DMS114 treated with DMSO at 0.1 percent for 48 hours (cell line): ENCODE measurements at regions not wholly inside any gene's neighbourhood (a gene's known extent, or its start where the extent isn't known, plus 50 kb on each side); places are given as distances from the start of the nearest gene placed in this dataset.
A peak's percentile ranks its signal among the peaks of the same experiment; 100 is the strongest.
"Not testable (repeated sequence)": the region's sequence is repeated elsewhere in the genome, so short reads cannot be mapped to it uniquely, and the experiment has no call there.

Experiments
- DNase-seq: peaks from one replicate; lab custom pipeline; 2025; ENCODE audit not compliant: unreplicated experiment; lab: John Stamatoyannopoulos, UW

DNA sequence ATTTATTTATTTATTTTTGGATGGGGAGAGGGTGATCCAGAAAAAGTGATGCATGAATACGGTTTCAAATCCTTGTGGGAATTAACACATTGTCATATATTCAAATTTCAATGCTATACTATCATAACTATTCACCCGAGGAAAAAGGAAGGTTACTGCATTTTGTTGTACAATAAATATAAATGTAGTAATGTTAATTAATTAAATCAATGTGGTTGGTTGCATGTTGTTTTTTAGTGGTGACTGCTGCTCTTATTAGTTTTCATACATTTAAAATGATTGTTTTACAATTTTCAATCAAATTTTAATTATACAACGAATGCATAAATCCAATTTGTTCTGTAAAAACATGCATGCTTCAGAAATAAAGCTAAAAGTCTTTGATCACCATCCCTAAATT, 180.5 kb downstream of the ZFP64 start:
- DNase-seq: no peak

DNA sequence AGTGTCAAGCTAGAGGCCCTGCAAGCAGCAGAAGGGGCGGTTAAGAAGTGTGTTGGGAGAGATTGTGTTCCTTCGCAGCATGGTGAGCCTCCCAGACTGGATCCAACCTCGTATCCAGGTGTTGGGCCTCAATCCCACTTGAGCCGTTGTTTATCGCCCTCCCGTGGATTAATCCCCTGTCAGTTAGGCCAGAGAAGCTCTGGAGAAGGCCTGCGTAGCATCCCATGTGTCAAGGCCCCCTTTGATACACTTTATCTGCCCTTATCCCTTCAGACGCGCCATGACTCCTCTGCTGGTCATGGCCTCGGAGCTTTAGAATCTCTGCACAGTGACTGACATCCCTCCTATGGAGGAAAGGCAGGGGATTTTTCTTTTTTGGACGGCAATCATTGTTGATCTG, 181.0 kb downstream of the ZFP64 start:
- DNase-seq: no peak

DNA sequence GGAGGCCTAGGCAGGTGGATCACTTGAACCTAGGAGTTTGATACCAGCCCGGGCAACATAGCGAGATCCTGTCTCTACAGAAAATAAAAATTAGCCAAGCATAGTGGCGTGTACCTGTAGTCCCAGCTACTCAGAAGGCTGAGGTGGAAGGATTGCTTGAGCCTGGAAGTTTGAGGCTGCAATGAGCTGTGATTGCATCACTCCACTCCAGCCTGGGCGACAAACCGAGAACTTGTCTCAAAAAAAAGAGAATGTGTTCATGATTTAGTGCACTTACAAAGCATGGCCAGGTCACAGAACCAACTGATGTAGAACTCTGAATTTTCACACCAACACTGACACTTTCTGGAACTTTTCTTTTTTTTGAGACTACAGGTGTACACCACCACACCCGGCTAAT, 182.7 kb downstream of the ZFP64 start:
- no peak for DNase-seq

DNA sequence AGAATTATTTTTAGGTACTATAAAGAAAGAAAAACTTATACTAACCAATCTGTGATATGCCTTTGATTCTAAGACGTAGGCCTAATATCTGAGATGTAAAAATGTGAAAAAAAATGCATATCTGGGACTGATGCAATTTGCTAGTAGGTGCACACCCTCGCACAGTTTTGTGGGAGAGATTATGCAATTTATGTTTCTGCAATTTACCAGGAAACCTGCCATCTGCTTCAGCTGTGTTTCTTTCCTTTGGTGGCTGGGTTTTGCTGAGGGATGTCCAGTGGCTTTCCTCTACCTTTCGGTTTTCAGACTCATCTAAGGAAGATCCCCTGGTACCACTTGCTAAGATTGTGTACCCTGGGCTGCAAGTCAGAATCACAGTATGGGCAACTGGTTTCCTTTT, 186.9 kb downstream of the ZFP64 start:
- no peak for DNase-seq

DNA sequence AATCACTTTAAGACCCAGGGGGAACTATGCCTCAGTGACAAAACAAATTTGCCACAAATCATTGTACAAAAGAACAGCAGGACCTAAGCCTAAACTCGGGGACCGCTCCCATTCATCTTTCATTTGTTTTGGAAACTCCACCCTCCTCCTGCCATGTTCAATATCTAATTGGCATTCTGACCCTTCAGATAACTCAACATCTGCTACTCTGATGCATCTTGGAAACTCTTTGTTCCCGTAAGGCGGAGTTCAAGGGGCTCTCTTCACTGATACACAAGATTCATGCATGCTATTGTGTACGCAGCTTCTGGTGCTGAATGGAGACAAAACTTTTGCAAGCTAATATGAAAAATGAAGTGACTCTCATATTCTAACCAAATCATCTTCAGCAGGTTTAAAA, 187.6 kb downstream of the ZFP64 start:
- DNase-seq: peak; percentile 95

DNA sequence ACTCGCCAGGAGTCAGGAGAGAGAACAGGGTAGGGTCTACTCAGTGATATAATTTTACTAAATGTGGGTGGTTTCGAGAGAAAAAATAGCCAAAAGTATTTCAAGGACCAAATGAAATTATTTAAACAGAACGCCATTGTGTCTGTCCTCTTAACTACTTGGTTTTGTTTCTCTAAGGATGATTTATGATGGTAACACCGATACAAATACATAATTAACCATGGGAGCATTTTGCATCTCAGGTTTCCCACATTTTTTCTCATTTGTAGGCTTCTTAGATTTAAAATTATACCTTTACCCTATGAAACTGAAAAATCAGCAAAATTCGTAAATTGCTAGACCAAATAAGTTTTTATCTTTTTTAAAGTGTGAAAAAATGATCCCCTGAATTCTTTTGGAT, 188.2 kb downstream of the ZFP64 start:
- DNase-seq: no peak

DNA sequence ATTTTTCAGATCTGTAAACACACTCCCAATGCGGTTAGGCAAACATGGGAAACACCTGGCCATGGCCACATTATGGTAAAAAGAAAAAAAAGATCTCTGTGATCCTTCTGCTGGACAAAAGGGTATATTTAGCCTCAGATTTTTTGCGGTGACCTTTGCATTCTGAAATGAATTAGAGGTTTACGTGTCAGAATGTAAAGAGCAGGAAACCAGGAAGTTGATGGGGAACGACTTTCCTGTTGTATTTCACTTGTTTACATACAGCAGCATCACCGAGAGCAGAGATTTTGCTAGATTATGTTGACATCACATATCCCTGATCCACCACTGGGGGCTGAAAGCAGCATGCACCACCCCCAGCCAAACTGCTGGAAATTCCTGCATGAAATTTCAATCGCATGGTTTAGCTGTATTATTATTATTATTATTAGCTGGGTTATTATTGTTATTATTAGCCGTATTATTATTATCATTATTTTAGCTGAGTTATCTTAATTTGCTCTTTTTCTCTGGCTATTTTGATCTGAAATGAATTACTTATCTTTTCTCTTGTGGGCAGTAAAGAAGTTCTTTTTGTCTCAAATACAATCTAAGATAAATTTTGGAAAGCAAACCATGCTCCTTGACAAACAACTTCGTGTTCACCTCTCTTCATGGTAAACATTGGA, 189.4 kb downstream of the ZFP64 start:
- peak; percentile 99 for DNase-seq

DNA sequence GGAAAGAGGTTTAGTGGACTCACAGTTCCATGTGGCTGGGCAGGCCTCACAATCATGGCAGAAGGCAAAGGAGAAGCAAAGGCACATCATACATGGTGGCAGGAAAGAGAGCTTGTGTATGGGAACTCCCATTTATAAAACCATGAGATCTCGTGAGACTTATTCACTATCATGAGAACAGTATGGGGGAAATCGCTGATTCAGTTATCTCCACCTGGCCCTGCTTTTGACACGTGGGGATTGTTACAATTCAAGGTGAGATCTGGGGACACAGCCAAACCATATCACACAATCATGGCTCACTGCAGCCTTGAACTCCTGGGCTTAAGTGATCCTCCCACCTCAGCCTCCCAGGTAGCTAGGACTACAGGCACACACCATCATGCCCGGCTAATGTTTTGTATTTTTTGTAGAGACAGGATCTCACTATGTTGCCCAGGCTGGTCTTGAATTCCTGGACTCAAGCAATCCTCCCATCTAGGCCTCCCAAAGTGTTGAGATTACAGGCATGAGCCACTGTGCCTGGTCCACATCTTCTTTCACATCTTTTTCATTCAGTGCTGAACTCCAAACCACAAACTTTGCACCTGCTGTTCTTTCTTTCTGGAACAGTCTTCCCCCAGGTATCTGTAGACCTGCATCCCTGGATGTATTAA, 194.2 kb downstream of the ZFP64 start:
- DNase-seq: not testable (repeated sequence)

DNA sequence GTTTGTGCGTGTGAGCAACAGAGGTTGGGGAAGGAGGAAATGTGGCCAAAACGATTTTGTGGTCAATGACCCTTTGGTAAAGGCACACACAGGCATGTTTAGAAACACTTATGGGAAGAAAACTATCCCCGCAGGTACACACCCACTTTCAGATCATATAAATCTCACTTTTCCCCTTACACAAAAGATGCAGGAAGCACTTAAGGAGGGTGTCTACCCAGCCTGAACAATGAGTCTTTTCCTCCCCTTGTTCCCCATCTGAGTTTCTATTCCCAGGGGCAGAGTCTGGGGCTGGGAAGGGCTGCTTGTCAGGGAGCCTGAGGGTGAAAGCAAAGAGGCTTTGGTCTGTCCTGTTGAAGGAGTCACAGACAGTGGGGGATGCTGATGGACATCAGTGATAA, 193.2 kb upstream of the SALL4 start:
- DNase-seq: no peak

DNA sequence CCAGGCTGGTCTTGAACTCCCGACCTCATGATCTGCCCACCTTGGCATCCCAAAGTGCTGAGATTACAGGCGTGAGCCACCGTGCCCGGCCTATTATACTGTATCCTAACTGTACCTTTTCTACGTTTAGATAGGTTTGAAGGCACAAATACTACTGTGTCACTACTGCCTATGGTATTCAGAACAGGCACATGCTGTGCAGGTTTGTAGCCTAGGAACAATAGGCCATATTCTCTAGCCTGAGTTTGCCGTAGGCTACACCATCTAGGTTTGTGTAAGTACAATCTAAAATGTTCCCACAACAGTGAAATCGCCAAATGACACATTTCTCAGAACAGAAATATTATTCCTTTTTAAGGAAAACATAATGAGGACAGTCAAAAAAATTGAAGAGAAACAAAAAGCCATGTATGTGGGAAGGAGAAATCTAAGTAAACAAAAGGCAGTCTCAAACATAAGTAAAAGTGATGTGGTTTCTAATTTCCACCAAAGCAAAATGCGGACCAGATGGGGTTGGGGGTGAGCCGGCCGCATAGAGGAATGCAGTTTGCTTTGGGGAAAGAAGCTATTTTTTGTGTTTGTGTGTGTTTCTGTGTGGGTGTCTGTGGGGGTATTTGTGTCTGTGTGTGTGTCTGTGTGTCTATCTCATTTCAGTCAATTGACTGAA, 192.6 kb upstream of the SALL4 start:
- DNase-seq: no peak

DNA sequence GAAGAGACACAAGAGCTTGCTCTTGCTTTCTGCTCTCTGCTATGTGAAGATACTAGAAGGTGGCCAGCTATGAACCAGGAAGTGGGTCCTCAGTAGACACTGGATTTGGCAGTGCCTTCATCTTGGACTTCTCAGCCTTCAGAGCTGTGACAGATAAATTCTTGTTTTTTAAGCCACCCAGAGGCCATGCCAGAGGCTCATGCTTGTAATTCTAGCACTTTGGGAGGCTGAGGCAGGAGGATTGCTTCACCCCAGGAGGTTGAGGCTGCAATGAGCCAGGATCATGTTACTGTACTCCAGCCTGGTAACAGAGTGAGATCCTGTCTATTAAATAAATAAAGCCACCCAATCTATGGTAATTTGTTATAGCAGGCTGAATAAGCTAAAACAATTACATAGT, 185.5 kb upstream of the SALL4 start:
- no peak for DNase-seq

DNA sequence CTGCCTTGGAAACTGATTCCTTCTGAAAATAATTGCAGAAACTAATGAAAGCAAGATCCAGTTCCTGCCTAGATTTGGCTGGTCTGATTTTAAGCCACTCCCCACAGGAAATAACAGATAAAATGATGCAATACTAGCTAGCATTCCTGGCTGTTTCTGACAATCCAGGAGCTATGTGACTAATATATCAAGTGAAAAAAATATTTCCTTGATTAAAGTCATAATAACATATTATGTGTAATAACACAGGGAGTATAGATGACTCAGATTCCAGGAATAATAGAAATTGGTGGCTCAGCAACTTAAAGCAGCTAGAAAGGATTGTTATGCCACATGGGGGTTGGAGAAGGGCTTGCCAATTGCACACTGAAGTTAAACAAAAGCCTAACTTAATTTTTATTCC, 182.7 kb upstream of the SALL4 start:
- no peak for DNase-seq

DNA sequence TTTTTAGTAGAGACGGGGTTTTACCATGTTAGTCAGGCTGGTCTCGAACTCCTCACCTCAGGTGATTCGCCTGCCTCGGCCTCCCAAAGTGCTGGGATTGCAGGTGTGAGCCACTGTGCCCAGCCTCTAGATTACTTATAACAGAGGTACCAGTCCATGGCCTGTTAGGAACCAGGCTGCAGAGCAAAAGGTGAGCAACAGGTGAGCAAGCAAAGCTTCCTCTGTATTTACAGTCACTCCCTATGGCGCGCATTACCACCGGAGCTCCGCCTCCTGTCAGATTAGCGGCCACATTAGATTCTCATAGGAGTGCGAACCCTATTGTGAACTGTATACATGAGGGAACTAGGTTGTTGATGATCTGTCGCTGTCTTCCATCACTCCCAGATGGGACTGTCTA, 178.0 kb upstream of the SALL4 start:
- no peak for DNase-seq

DNA sequence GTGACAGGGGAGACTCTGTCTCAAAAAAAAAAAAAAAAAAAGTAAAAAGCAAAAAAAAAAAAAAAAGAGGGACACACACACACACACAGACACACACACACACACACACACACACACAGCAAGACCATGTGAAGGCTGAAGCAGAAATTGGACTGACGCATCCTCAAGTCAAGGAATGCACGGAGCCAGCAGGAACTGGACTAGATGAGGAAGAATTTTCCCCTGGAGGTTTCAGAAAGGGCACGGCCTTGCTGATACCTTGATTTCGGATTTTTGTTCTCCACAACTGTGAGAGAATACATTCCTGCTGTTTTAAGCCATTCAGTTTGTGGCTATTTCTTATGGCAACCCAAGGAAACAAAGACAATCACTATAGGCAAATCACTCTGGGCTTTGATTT, 176.9 kb upstream of the SALL4 start:
- no peak for DNase-seq

DNA sequence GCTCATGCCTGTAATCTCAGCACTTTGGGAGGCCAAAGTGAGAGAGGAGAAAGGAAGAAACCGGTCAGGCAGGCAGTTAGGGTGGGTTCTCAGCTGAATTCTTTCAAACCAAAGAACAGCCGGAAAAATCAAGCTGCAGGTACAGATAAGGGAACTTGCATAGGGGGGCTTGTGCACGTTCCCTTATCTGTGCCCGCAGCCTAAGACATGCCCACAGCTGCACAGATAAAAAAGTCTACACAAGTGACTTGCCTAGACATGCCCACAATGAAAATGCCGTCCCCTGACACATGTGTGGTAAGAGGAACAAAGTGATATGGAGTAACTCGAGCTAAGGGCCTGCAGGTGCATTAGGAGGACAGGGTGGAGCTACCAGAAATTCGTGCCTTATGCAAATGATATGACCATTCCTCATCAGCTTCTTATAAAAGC, 175.8 kb upstream of the SALL4 start:
- DNase-seq: no peak

DNA sequence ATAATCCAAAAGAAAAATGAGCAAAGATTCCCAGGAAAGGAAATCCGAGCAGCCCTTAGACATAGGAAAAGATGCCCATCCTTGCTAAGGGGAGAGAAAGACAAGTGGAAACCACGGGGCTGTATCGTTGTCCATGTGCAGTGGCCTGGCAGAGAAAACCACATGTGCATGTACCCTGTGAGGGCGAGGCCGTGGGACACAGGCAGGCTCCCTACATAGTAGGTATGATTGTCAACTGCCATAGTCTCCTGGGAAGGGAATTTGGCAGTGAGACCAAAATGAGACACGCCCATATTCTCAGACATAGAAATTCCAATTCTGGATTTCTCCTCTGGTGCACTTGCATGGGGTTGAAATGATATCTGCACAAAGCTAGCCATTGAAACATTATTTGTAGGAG, 169.7 kb upstream of the SALL4 start:
- no peak for DNase-seq

DNA sequence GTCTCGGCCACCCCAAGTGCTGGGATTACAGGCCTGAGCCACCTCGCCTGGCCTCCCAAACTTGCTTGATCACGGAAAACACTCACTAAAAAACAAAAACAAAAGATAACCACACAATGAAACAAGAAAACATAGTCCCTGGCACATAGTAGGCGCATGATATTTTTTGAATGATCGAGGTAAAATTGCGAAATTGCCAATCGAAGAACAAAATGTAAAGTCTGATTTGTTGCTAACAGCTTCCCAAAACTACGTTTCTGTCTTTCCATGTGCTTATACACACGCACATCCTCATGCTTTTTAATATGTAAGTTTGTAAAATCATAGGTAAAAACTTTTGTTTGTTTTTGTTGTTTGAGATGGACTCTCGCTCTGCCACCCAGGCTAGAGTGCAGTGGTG, 168.5 kb upstream of the SALL4 start:
- no peak for DNase-seq

DNA sequence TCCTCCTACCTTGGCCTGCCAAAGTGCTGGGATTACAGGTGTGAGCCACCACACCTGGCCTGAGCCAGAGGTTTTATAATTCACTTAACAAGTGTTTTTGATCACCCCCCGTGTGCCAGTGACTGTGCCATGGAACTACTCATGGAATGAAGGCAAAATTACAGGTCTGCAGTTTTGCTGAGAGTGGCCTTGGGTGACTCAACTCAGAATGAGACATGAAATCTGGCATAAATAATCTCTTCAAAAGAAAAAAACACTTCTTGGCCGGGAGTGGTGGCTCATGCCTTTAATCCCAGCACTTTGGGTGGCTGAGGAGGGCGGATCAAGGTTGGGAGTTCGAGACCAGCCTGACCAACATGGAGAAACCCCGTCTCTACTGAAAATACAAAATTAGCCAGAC, 166.9 kb upstream of the SALL4 start:
- DNase-seq: no peak

DNA sequence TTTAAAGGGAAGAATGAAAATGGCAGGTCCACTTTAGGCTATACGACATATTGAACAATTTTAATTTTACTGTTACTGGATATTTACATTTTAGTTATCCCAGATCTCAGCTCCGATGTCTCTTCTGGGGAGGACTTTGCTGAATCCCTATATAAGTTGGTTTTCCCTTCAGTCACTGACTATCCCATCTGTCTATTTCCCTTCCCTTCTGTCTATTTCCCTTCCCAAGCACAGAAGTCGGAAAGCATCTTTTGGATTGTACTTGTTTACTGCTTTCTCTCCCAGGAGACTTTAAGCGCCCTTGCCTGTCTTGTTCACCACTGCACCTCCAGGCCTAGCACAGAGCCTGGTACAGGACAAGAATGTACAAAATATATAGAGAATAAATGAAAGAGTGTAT, 165.8 kb upstream of the SALL4 start:
- DNase-seq: no peak

DNA sequence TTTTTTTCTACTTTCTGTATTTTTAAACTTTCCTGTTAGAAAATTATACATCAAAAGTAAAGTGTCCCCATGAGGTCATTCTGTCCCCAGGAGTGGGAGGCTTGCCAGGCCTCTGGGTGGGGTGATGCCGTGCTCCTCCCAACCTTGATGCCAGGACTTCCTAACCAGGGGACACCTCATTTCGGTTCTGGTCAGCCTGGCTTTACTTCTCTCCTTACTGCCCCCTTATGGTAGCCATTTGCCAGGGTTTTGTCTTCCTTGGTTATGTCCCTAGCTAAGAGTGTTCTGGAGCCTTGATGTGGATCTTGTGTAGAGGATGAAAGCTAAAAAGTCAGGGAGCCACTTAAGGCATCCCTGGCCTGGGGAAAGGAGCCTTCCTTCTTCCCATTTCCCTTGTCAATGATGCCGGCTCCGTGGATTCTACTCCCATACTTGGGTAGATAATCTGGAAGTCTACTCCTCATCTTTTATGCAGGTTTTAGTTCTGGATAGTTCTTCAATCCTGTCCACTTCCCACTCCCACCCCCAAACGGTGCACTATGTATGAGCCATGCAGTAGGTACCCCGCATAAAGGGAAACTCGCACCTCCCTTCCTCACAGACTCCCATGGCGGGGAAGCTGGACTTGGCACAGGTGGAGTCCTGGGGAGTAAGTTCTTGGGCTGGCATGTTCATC, 164.1 kb upstream of the SALL4 start:
- DNase-seq: peak; percentile 84

DNA sequence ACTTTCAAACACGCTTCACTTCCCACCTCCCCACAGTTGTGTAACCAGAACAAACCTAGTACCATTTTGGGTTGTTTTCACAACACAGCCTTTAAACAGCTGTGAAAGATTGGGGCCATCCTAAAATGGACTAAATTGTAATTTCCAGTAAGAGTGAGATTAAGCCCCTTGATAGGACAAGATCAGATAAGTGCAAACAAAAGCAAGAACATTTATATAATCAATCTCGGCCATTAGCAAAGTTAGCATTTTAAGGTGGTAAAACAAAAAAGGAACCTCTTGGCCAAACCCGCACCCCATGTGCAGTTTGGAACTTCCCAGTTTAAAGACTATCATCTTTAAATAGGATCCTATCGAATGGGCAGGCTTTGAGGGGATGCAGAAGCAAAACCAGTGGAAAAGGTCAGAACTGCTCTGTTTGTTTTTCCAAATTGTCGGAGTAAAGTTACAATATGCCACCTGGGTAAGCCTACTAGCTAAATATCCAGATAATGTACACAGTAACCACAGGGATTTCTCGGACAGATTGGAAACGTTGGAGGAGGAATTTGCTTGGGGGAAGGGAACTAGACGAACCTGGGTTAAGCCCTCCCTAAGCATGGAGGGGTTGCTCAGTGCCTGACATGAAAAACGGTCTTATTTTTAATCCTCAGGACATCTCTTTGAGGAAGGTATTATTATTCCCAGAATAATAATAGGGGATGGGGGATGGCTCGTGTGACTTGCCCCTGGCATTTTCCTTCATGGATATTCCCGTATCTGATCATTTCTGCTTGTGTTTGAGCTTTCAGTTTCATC, 159.8 kb upstream of the SALL4 start:
- peak; percentile 84 for DNase-seq
